Fibroblast of skin of right quadriceps (primary cell): ENCODE measurements at regions not wholly inside any gene's neighbourhood (a gene's known extent, or its start where the extent isn't known, plus 50 kb on each side); places are given as distances from the start of the nearest gene placed in this dataset.

ENCODE experiments used
- DNase-seq: peaks from one replicate; pipeline ENCODE4 v3.0.0-alpha.2; 2013

- DNase-seq: peak; percentile 74
Measured at GRCh38 chr9:109914280-109915027, 134.5 kb downstream of the PALM2AKAP2 start.

- DNase-seq: no peak
Measured at GRCh38 chr9:109916316-109916715, 136.3 kb downstream of the PALM2AKAP2 start.

GRCh38 chr9:109918339-109919163 is 138.6 kb downstream of the PALM2AKAP2 start:
- DNase-seq: no peak

- DNase-seq: no peak
Measured at GRCh38 chr9:109919736-109920408, 139.9 kb downstream of the PALM2AKAP2 start.

GRCh38 chr9:109922617-109923470 is 142.8 kb downstream of the PALM2AKAP2 start:
- DNase-seq: no peak

- DNase-seq: no peak
Measured at GRCh38 chr9:109923471-109923760, 143.4 kb downstream of the PALM2AKAP2 start.

- no peak for DNase-seq
Measured at GRCh38 chr9:109923806-109924205, 143.8 kb downstream of the PALM2AKAP2 start.

GRCh38 chr9:109925799-109926198 is 145.8 kb downstream of the PALM2AKAP2 start:
- DNase-seq: no peak

GRCh38 chr9:109926421-109926869 is 146.4 kb downstream of the PALM2AKAP2 start:
- no peak for DNase-seq

GRCh38 chr9:109931623-109932022 is 151.6 kb downstream of the PALM2AKAP2 start:
- no peak for DNase-seq

- no peak for DNase-seq
Measured at GRCh38 chr9:109934136-109934856, 154.3 kb downstream of the PALM2AKAP2 start.

- DNase-seq: peak; percentile 89
Measured at GRCh38 chr9:109934857-109935215, 154.8 kb downstream of the PALM2AKAP2 start.

- no peak for DNase-seq
Measured at GRCh38 chr9:109935406-109936087, 155.5 kb downstream of the PALM2AKAP2 start.

GRCh38 chr9:109937861-109938453 is 158.0 kb downstream of the PALM2AKAP2 start:
- no peak for DNase-seq

- no peak for DNase-seq
Measured at GRCh38 chr9:109939698-109940342, 159.8 kb downstream of the PALM2AKAP2 start.

GRCh38 chr9:109940561-109940960 is 160.6 kb downstream of the PALM2AKAP2 start:
- no peak for DNase-seq

- DNase-seq: no peak
Measured at GRCh38 chr9:109941771-109942170, 161.8 kb downstream of the PALM2AKAP2 start.

GRCh38 chr9:109945573-109945972 is 165.6 kb downstream of the PALM2AKAP2 start:
- DNase-seq: peak; percentile 18

GRCh38 chr9:109948453-109948852 is 168.5 kb downstream of the PALM2AKAP2 start:
- DNase-seq: no peak

GRCh38 chr9:109950710-109951443 is 170.9 kb downstream of the PALM2AKAP2 start:
- DNase-seq: no peak
